ENCODE measurements at regions not wholly inside any gene's neighbourhood (a gene's known extent, or its start where the extent isn't known, plus 50 kb on each side); places are given as distances from the start of the nearest gene placed in this dataset.

GRCh38 chr17:72574675-72575510 lies 454.1 kb downstream of the SOX9 start:
- no peaks in the 10 kb centered on the region for H3K79me2 ChIP-seq (ENCODE audit: insufficient read depth, low read length)

DNA sequence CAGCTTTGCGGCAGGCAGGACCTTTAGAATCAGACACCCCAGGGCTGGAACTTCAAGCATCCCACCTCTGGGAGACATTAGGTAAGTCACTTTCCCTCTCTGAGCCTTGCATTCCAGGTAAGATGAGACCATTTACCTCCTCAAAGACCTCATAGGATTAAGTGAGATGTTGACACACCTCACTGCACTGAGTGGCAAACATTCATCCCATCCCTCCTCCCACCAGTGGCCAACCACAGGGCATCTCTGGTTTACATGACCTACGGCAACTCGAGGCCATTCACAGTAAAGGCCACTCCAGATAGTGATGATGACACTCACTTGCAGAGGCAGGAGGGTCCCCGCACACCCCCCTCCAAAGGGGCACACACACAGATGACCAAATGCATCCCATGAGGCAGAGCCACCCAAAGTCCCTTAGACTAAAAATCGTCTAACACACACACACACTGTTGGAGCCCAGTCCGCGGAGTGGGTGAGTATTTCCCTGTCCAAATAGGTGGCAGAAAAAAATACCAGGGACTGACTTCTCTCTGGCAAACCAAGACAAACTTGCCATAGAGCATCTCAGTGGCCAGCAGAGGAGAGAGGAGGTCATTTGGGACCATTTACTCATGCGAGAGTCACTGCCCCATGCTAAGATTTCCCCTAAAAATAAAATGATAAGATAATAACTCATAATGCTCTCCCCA lies 454.9 kb downstream of the SOX9 start:
- no peak overlapping the region for H2AFZ ChIP-seq (ENCODE audit: low read length)
- no peaks in the 10 kb centered on the region for H3F3A ChIP-seq (ENCODE audit: low read depth)
- no peak overlapping the region for H3K9ac ChIP-seq (ENCODE audit: low read depth, low read length, poor library complexity, severe bottlenecking)
- no peaks in the 10 kb centered on the region for H3K4me1 ChIP-seq (ENCODE audit: insufficient read depth, low read length, poor library complexity, severe bottlenecking)
- TF ChIP-seq EZH2phosphoT487 (IDR thresholded peaks at IDR 0.05; ENCODE audit: borderline replicate concordance): no peak
- TF ChIP-seq, protein P1, sequence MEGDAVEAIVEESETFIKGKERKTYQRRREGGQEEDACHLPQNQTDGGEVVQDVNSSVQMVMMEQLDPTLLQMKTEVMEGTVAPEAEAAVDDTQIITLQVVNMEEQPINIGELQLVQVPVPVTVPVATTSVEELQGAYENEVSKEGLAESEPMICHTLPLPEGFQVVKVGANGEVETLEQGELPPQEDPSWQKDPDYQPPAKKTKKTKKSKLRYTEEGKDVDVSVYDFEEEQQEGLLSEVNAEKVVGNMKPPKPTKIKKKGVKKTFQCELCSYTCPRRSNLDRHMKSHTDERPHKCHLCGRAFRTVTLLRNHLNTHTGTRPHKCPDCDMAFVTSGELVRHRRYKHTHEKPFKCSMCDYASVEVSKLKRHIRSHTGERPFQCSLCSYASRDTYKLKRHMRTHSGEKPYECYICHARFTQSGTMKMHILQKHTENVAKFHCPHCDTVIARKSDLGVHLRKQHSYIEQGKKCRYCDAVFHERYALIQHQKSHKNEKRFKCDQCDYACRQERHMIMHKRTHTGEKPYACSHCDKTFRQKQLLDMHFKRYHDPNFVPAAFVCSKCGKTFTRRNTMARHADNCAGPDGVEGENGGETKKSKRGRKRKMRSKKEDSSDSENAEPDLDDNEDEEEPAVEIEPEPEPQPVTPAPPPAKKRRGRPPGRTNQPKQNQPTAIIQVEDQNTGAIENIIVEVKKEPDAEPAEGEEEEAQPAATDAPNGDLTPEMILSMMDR (conservative IDR thresholded peaks at IDR 0.05; ENCODE audit: low read length): no peak
- no peaks in the 10 kb centered on the region for H3K36me3 ChIP-seq (ENCODE audit: insufficient read depth, low read length)
- no peaks in the 10 kb centered on the region for H3K27me3 ChIP-seq (ENCODE audit: insufficient read depth, low read length, poor library complexity, severe bottlenecking)
- no peaks in the 10 kb centered on the region for H3K9me3 ChIP-seq (ENCODE audit: insufficient read depth, low read depth, low read length)
- H3K4me2 ChIP-seq (ENCODE audit: low read depth, low read length, poor library complexity, severe bottlenecking): no peak overlapping the region
- no peaks in the 10 kb centered on the region for H3K9me2 ChIP-seq (replicated peaks; ENCODE audit: low read depth, low read length)
- no peaks in the 10 kb centered on the region for H4K20me1 ChIP-seq (ENCODE audit: insufficient read depth, low read length, poor library complexity, severe bottlenecking)
- no peaks in the 10 kb centered on the region for H3K79me2 ChIP-seq (ENCODE audit: insufficient read depth, low read length)
- H3K4me3 ChIP-seq (ENCODE audit: low read length, poor library complexity, severe bottlenecking): no peak overlapping the region

More at GRCh38 chr17:72574675-72575510, 454.1 kb downstream of the SOX9 start:
- H3K27me3 ChIP-seq (ENCODE audit: insufficient read depth, low read length, poor library complexity, severe bottlenecking): no peaks in the 10 kb centered on the region
- H3K9ac ChIP-seq (ENCODE audit: low read depth, low read length, poor library complexity, severe bottlenecking): no peak overlapping the region
- H3K4me3 ChIP-seq (ENCODE audit: low read length, poor library complexity, severe bottlenecking): no peak overlapping the region
- H3K9me2 ChIP-seq (replicated peaks; ENCODE audit: low read depth, low read length): no peaks in the 10 kb centered on the region
- no peaks in the 10 kb centered on the region for H4K20me1 ChIP-seq (ENCODE audit: insufficient read depth, low read length, poor library complexity, severe bottlenecking)
- no peak overlapping the region for H3K4me2 ChIP-seq (ENCODE audit: low read depth, low read length, poor library complexity, severe bottlenecking)
- H3K9me3 ChIP-seq (ENCODE audit: insufficient read depth, low read depth, low read length): no peaks in the 10 kb centered on the region
- H3F3A ChIP-seq (ENCODE audit: low read depth): no peaks in the 10 kb centered on the region
- H2AFZ ChIP-seq (ENCODE audit: low read length): no peak overlapping the region
- H3K4me1 ChIP-seq (ENCODE audit: insufficient read depth, low read length, poor library complexity, severe bottlenecking): no peaks in the 10 kb centered on the region
- H3K36me3 ChIP-seq (ENCODE audit: insufficient read depth, low read length): no peaks in the 10 kb centered on the region
- TF ChIP-seq, protein P1 (conservative IDR thresholded peaks at IDR 0.05; ENCODE audit: low read length): no peak
- TF ChIP-seq EZH2phosphoT487 (IDR thresholded peaks at IDR 0.05; ENCODE audit: borderline replicate concordance): no peak

- no peak overlapping the region for H3K9ac ChIP-seq (ENCODE audit: low read depth, low read length, poor library complexity, severe bottlenecking)
- H3K9me2 ChIP-seq (replicated peaks; ENCODE audit: low read depth, low read length): no peaks in the 10 kb centered on the region
- H3F3A ChIP-seq (ENCODE audit: low read depth): no peaks in the 10 kb centered on the region
- H3K79me2 ChIP-seq (ENCODE audit: insufficient read depth, low read length): no peaks in the 10 kb centered on the region
- H4K20me1 ChIP-seq (ENCODE audit: insufficient read depth, low read length, poor library complexity, severe bottlenecking): no peaks in the 10 kb centered on the region
- TF ChIP-seq, protein P1 (conservative IDR thresholded peaks at IDR 0.05; ENCODE audit: low read length): no peak
- no peak overlapping the region for H2AFZ ChIP-seq (ENCODE audit: low read length)
- H3K4me1 ChIP-seq (ENCODE audit: insufficient read depth, low read length, poor library complexity, severe bottlenecking): no peaks in the 10 kb centered on the region
- H3K36me3 ChIP-seq (ENCODE audit: insufficient read depth, low read length): no peaks in the 10 kb centered on the region
- no peaks in the 10 kb centered on the region for H3K27me3 ChIP-seq (ENCODE audit: insufficient read depth, low read length, poor library complexity, severe bottlenecking)
- H3K4me2 ChIP-seq (ENCODE audit: low read depth, low read length, poor library complexity, severe bottlenecking): no peak overlapping the region
- no peaks in the 10 kb centered on the region for H3K9me3 ChIP-seq (ENCODE audit: insufficient read depth, low read depth, low read length)
- H3K4me3 ChIP-seq (ENCODE audit: low read length, poor library complexity, severe bottlenecking): no peak overlapping the region
Observed at GRCh38 chr17:72576289-72576759, 455.5 kb downstream of the SOX9 start.

All from Loucy (cell line).